Tongue (tissue), 1 donor: ENCODE measurements at regions not wholly inside any gene's neighbourhood (a gene's known extent, or its start where the extent isn't known, plus 50 kb on each side); places are given as distances from the start of the nearest gene placed in this dataset.
"Not testable (repeated sequence)": the region's sequence is repeated elsewhere in the genome, so short reads cannot be mapped to it uniquely, and the experiment has no call there.

Source experiments
- DNase-seq: peaks from one replicate; pipeline ENCODE4 v3.0.0-alpha.2; 2015

GRCh38 chr12:24668563-24668962 is 280.3 kb downstream of the BCAT1 start:
- no peak for DNase-seq

- no peak for DNase-seq
Measured at GRCh38 chr12:24664161-24664880, 284.6 kb downstream of the BCAT1 start.

GRCh38 chr12:24661657-24662096 is 287.2 kb downstream of the BCAT1 start:
- no peak for DNase-seq

- DNase-seq, result no peak
Measured at GRCh38 chr12:24659016-24659415, 289.9 kb downstream of the BCAT1 start.

- DNase-seq, result not testable (repeated sequence)
Measured at GRCh38 chr12:24654344-24654743, 294.6 kb downstream of the BCAT1 start.

GRCh38 chr12:24649634-24650033 is 299.3 kb downstream of the BCAT1 start:
- DNase-seq, result peak; percentile 37

- no peak for DNase-seq
Measured at GRCh38 chr12:24649209-24649608, 299.7 kb downstream of the BCAT1 start.

- no peak for DNase-seq
Measured at GRCh38 chr12:24645254-24645653, 303.6 kb downstream of the BCAT1 start.

GRCh38 chr12:24643120-24644119 is 305.5 kb downstream of the BCAT1 start:
- no peak for DNase-seq

GRCh38 chr12:24639641-24640040 is 309.3 kb downstream of the BCAT1 start:
- DNase-seq, result no peak

GRCh38 chr12:24632466-24632865 is 316.4 kb downstream of the BCAT1 start:
- no peak for DNase-seq

- DNase-seq, result no peak
Measured at GRCh38 chr12:24631676-24632426, 317.1 kb downstream of the BCAT1 start.

GRCh38 chr12:24630856-24631255 is 318.0 kb downstream of the BCAT1 start:
- DNase-seq, result no peak

- no peak for DNase-seq
Measured at GRCh38 chr12:24630446-24630845, 318.5 kb downstream of the BCAT1 start.

- DNase-seq, result no peak
Measured at GRCh38 chr12:24625103-24625502, 323.8 kb downstream of the BCAT1 start.

GRCh38 chr12:24619954-24620353 is 328.9 kb downstream of the BCAT1 start:
- not testable (repeated sequence) for DNase-seq

GRCh38 chr12:24617471-24617870 is 331.4 kb downstream of the BCAT1 start:
- no peak for DNase-seq

GRCh38 chr12:24615967-24616411 is 332.9 kb downstream of the BCAT1 start:
- DNase-seq, result no peak

GRCh38 chr12:24608637-24609285 is 340.1 kb downstream of the BCAT1 start:
- DNase-seq, result no peak

- no peak for DNase-seq
Measured at GRCh38 chr12:24608108-24608507, 340.8 kb downstream of the BCAT1 start.

GRCh38 chr12:24605916-24606315 is 343.0 kb downstream of the BCAT1 start:
- no peak for DNase-seq

GRCh38 chr12:24605466-24605865 is 343.4 kb downstream of the BCAT1 start:
- DNase-seq, result no peak
